ENCODE measurements at regions not wholly inside any gene's neighbourhood (a gene's known extent, or its start where the extent isn't known, plus 50 kb on each side); places are given as distances from the start of the nearest gene placed in this dataset.

- TF ChIP-seq ZNF354C (tag by site-specific recombination; IDR thresholded peaks at IDR 0.05; ENCODE audit: borderline replicate concordance, low read depth) (no peak), ZNF621 (tag by site-specific recombination; IDR thresholded peaks at IDR 0.05) (no peak), ZNF404 (tag by site-specific recombination; IDR thresholded peaks at IDR 0.05) (no peak), ZNF704 (tag by site-specific recombination; IDR thresholded peaks at IDR 0.05) (no peak)
Measured at GRCh38 chrX:67334323-67334722, 209.5 kb upstream of the AR start (continued).

GRCh38 chrX:67338262-67338661, 205.6 kb upstream of the AR start:
- Histone ChIP-seq H3K4me3 (ENCODE audit: low read depth, low read length) (no peak overlapping the region), H3K27ac (ENCODE audit: extremely low read depth, low read depth, low read length) (no peak overlapping the region), H3K4me1 (ENCODE audit: control insufficient read depth, insufficient read depth, low read length) (no peaks in the 10 kb centered on the region), H3K9me3 (ENCODE audit: control insufficient read depth, insufficient read depth, low read depth, low read length) (no peaks in the 10 kb centered on the region), H3K36me3 (ENCODE audit: control insufficient read depth in 2 of 2, insufficient read depth in 1 of 2, low read length in 2 of 2) (no peaks in the 10 kb centered on the region)
- TF ChIP-seq ZBTB17 (tag by site-specific recombination; IDR thresholded peaks at IDR 0.05) (no peak), KLF9 (tag by site-specific recombination; IDR thresholded peaks at IDR 0.05; ENCODE audit: low read depth) (no peak), ZNF239 (tag by site-specific recombination; IDR thresholded peaks at IDR 0.05) (no peak), ZFP3 (tag by site-specific recombination; IDR thresholded peaks at IDR 0.05; ENCODE audit: low read depth) (no peak), ZNF311 (tag by site-specific recombination; IDR thresholded peaks at IDR 0.05; ENCODE audit: borderline replicate concordance) (no peak), ZFP41 (tag by site-specific recombination; IDR thresholded peaks at IDR 0.05; ENCODE audit: borderline replicate concordance) (no peak), ZNF324 (tag by site-specific recombination; IDR thresholded peaks at IDR 0.05) (no peak), ZNF274 (IDR thresholded peaks at IDR 0.05; ENCODE audit: low read length) (no peak), ZNF274 (tag by site-specific recombination; IDR thresholded peaks at IDR 0.05; ENCODE audit: borderline replicate concordance) (no peak), ZNF426 (tag by site-specific recombination; IDR thresholded peaks at IDR 0.05) (no peak), ZNF221 (tag by site-specific recombination; IDR thresholded peaks at IDR 0.05; ENCODE audit: borderline replicate concordance) (no peak)
- TF ChIP-seq, protein P1, sequence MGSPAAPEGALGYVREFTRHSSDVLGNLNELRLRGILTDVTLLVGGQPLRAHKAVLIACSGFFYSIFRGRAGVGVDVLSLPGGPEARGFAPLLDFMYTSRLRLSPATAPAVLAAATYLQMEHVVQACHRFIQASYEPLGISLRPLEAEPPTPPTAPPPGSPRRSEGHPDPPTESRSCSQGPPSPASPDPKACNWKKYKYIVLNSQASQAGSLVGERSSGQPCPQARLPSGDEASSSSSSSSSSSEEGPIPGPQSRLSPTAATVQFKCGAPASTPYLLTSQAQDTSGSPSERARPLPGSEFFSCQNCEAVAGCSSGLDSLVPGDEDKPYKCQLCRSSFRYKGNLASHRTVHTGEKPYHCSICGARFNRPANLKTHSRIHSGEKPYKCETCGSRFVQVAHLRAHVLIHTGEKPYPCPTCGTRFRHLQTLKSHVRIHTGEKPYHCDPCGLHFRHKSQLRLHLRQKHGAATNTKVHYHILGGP (tag by site-specific recombination; IDR thresholded peaks at IDR 0.05) = no peak
- POLR2A ChIA-PET = no interaction called here
- CTCF ChIA-PET = no interaction called here

DNA sequence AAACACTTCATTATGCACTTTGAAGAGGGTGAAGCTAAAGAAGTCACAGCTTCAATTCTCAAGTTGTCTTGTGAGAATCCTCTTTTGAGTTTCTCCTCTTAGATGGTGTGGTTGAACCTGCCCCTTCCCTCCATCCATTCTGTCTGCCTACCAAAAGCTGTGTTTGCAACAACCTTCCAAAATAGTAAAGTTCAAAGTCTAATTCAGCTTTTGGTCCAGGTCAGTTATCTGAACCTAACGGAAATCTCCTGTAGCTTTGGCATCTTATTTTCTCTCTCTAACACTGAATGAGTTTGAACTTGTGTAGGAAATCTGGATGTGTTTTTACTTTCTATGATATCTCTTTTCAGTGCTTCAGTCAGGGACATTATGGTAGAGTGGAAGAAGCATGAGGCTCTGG, 201.7 kb upstream of the AR start:
- no peaks in the 10 kb centered on the region for H3K36me3 ChIP-seq (ENCODE audit: control insufficient read depth in 2 of 2, insufficient read depth in 1 of 2, low read length in 2 of 2)
- H3K9me3 ChIP-seq (ENCODE audit: control insufficient read depth, insufficient read depth, low read depth, low read length) = no peaks in the 10 kb centered on the region
- no peaks in the 10 kb centered on the region for H3K4me1 ChIP-seq (ENCODE audit: control insufficient read depth, insufficient read depth, low read length)
- ChIA-PET CTCF (no interaction called here), POLR2A (no interaction called here)
- H3K27ac ChIP-seq (ENCODE audit: extremely low read depth, low read depth, low read length) = no peak overlapping the region
- H3K4me3 ChIP-seq (ENCODE audit: low read depth, low read length) = no peak overlapping the region
- no peak for TF ChIP-seq ZNF280D (tag by site-specific recombination; IDR thresholded peaks at IDR 0.05)
- TF ChIP-seq ZBTB7A (tag by site-specific recombination; IDR thresholded peaks at IDR 0.05; ENCODE audit: low read depth) = no peak
- TF ChIP-seq ZNF670 (tag by site-specific recombination; IDR thresholded peaks at IDR 0.05; ENCODE audit: low read depth) = no peak
- TF ChIP-seq ZNF837 (tag by site-specific recombination; IDR thresholded peaks at IDR 0.05) = no peak
- TF ChIP-seq ZNF510 (tag by site-specific recombination; IDR thresholded peaks at IDR 0.05; ENCODE audit: insufficient replicate concordance) = no peak
- no peak for TF ChIP-seq ZNF146 (tag by site-specific recombination; IDR thresholded peaks at IDR 0.05)
- no peak for TF ChIP-seq ZNF707 (tag by site-specific recombination; IDR thresholded peaks at IDR 0.05)
- TF ChIP-seq ZNF19 (tag by site-specific recombination; IDR thresholded peaks at IDR 0.05; ENCODE audit: low read depth) = no peak
- TF ChIP-seq ZNF221 (tag by site-specific recombination; IDR thresholded peaks at IDR 0.05; ENCODE audit: borderline replicate concordance) = no peak
- TF ChIP-seq ZNF366 (tag by site-specific recombination; conservative IDR thresholded peaks at IDR 0.05) = no peak
- TF ChIP-seq SCRT2 (tag by site-specific recombination; IDR thresholded peaks at IDR 0.05) = no peak
- TF ChIP-seq, protein P2, sequence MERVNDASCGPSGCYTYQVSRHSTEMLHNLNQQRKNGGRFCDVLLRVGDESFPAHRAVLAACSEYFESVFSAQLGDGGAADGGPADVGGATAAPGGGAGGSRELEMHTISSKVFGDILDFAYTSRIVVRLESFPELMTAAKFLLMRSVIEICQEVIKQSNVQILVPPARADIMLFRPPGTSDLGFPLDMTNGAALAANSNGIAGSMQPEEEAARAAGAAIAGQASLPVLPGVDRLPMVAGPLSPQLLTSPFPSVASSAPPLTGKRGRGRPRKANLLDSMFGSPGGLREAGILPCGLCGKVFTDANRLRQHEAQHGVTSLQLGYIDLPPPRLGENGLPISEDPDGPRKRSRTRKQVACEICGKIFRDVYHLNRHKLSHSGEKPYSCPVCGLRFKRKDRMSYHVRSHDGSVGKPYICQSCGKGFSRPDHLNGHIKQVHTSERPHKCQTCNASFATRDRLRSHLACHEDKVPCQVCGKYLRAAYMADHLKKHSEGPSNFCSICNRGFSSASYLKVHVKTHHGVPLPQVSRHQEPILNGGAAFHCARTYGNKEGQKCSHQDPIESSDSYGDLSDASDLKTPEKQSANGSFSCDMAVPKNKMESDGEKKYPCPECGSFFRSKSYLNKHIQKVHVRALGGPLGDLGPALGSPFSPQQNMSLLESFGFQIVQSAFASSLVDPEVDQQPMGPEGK (tag by site-specific recombination; IDR thresholded peaks at IDR 0.05) = no peak
- no peak for TF ChIP-seq ZNF560 (tag by site-specific recombination; IDR thresholded peaks at IDR 0.05; ENCODE audit: borderline replicate concordance)
- no peak for TF ChIP-seq BCL11A (tag by site-specific recombination; IDR thresholded peaks at IDR 0.05; ENCODE audit: low read depth)

Data from HEK293 (cell line).